ENCODE measurements at regions not wholly inside any gene's neighbourhood (a gene's known extent, or its start where the extent isn't known, plus 50 kb on each side); places are given as distances from the start of the nearest gene placed in this dataset.

GRCh38 chr18:28494151-28494550, 317.2 kb upstream of the CDH2 start:
- no peak for TF ChIP-seq CTCF (IDR thresholded peaks at IDR 0.05)
- no peak for TF ChIP-seq POLR2A (IDR thresholded peaks at IDR 0.05)

All from uterus (tissue), 2 donors.